DND-41 (cell line): ENCODE measurements at regions not wholly inside any gene's neighbourhood (a gene's known extent, or its start where the extent isn't known, plus 50 kb on each side); places are given as distances from the start of the nearest gene placed in this dataset.

Source experiments
- CTCF ChIP-seq: IDR thresholded peaks from 2 replicates; pipeline ENCODE4 v1.5.1; 2012; ENCODE audit warnings: borderline replicate concordance, low read length, moderate library complexity, mild to moderate bottlenecking; ENCODE audit not compliant: poor library complexity, severe bottlenecking; ENCODE audit errors: extremely low read depth
- EZH2 ChIP-seq: IDR thresholded peaks from 3 replicates; pipeline ENCODE4 v1.6.1; 2012; ENCODE audit warnings: borderline replicate concordance, low read depth, mild to moderate bottlenecking, moderate library complexity, low read length, inconsistent platforms; ENCODE audit not compliant: severe bottlenecking

- TF ChIP-seq CTCF = no peak
- no peak for TF ChIP-seq EZH2
Measured at GRCh38 chr11:69551963-69552362, 70.5 kb downstream of the LINC01488 start.
